GM10266 (cell line): ENCODE measurements at regions not wholly inside any gene's neighbourhood (a gene's known extent, or its start where the extent isn't known, plus 50 kb on each side); places are given as distances from the start of the nearest gene placed in this dataset.

Experiments used
- DNase-seq: peaks from one replicate; pipeline ENCODE4 v3.0.0; 2012; ENCODE audit errors: extremely low spot score
- CTCF ChIP-seq: IDR thresholded peaks from 2 replicates; pipeline ENCODE4 v1.5.1; 2012; ENCODE audit warnings: mild to moderate bottlenecking, low read depth; ENCODE audit not compliant: control insufficient read depth, insufficient read depth; ENCODE audit errors: missing control alignments

- TF ChIP-seq CTCF: no peak
- no peak for DNase-seq
Observed at GRCh38 chr1:168976267-168976666, 130.2 kb upstream of the ATP1B1 start.

GRCh38 chr1:168977618-168978017, 128.9 kb upstream of the ATP1B1 start:
- TF ChIP-seq CTCF: no peak
- no peak for DNase-seq

- no peak for DNase-seq
- TF ChIP-seq CTCF: no peak
Observed at GRCh38 chr1:168979276-168979675, 127.2 kb upstream of the ATP1B1 start.

GRCh38 chr1:168980180-168980579, 126.3 kb upstream of the ATP1B1 start:
- no peak for TF ChIP-seq CTCF

GRCh38 chr1:168980656-168981055, 125.8 kb upstream of the ATP1B1 start:
- TF ChIP-seq CTCF: no peak
- no peak for DNase-seq

More at GRCh38 chr1:168980180-168980579, 126.3 kb upstream of the ATP1B1 start:
- no peak for DNase-seq

GRCh38 chr1:168982778-168983177, 123.7 kb upstream of the ATP1B1 start:
- TF ChIP-seq CTCF: no peak
- no peak for DNase-seq

GRCh38 chr1:168987330-168987729, 119.2 kb upstream of the ATP1B1 start:
- no peak for DNase-seq
- TF ChIP-seq CTCF: no peak
